ENCODE measurements at regions not wholly inside any gene's neighbourhood (a gene's known extent, or its start where the extent isn't known, plus 50 kb on each side); places are given as distances from the start of the nearest gene placed in this dataset.

DNA sequence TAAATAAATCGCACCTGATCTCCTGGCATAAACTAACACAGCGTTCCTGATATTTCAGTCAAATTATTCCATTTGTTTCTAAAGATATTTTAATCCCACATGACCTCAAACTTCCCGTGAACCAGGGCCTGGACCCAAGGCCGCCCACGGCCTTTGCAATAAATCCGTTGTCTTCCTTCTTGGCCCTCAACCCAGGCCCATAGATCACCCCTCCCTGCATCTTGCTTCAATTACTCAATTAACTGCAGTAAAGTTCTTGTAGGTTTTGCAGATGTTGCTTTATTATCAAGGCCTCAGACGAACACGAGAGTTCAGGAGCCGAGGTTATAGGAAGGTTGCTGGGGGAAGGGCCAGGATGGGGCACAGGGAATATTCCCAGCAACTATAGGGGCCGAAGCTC lies 249.4 kb downstream of the RAB11FIP2 start (continued):
- TF ChIP-seq, protein P1, sequence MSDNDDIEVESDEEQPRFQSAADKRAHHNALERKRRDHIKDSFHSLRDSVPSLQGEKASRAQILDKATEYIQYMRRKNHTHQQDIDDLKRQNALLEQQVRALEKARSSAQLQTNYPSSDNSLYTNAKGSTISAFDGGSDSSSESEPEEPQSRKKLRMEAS (IDR thresholded peaks at IDR 0.05; ENCODE audit: low read depth, low read length): no peak
- TF ChIP-seq EED (IDR thresholded peaks at IDR 0.05; ENCODE audit: low read depth): no peak
- no peak for TF ChIP-seq ZNF274 (IDR thresholded peaks at IDR 0.05; ENCODE audit: insufficient read depth, insufficient read length)
- TF ChIP-seq TAF1 (IDR thresholded peaks at IDR 0.05; ENCODE audit: borderline replicate concordance, low read depth, low read length): no peak
- no peak for TF ChIP-seq ZNF384 (IDR thresholded peaks at IDR 0.05; ENCODE audit: borderline replicate concordance, low read depth, low read length)

GRCh38 chr10:117801691-117802090 lies 245.1 kb downstream of the RAB11FIP2 start:
- no peak for ATAC-seq
- Histone ChIP-seq H3K4me1 (ENCODE audit: control insufficient read depth, insufficient read depth, low read length) (no peaks in the 10 kb centered on the region), H3K27ac (ENCODE audit: control insufficient read depth, insufficient read depth) (no peak overlapping the region), H3K36me3 (ENCODE audit: control insufficient read depth in 2 of 2, insufficient read depth in 2 of 2, low read length in 1 of 2) (no peaks in the 10 kb centered on the region), H3K4me3 (no peak overlapping the region), H4K20me1 (ENCODE audit: control insufficient read depth, insufficient read depth) (no peaks in the 10 kb centered on the region), H3K27me3 (replicated peaks in 1 of 2; ENCODE audit: control insufficient read depth in 2 of 2, insufficient read depth in 2 of 2, low read length in 1 of 2) (no peaks in the 10 kb centered on the region), H3K9me3 (replicated peaks; ENCODE audit: control insufficient read depth, insufficient read depth, low read length) (no peaks in the 10 kb centered on the region), H3K79me2 (ENCODE audit: control insufficient read depth, insufficient read depth, low read length) (no peaks in the 10 kb centered on the region), H3K9ac (ENCODE audit: control insufficient read depth, insufficient read depth, low read length) (no peak overlapping the region), H2AFZ (ENCODE audit: control insufficient read depth, low read depth, low read length) (no peak overlapping the region), H3K4me2 (ENCODE audit: control insufficient read depth, insufficient read depth) (no peak overlapping the region)
- TF ChIP-seq GATAD2B (conservative IDR thresholded peaks at IDR 0.05; ENCODE audit: low read depth): no peak
- TF ChIP-seq WRNIP1 (IDR thresholded peaks at IDR 0.05; ENCODE audit: borderline replicate concordance, low read depth, low read length): no peak
- TF ChIP-seq EED (IDR thresholded peaks at IDR 0.05; ENCODE audit: low read depth): no peak
- TF ChIP-seq ZNF274 (IDR thresholded peaks at IDR 0.05; ENCODE audit: insufficient read depth, insufficient read length): no peak
- TF ChIP-seq HDAC6 (IDR thresholded peaks at IDR 0.05; ENCODE audit: unreplicated experiment): no peak
- TF ChIP-seq CHD4 (IDR thresholded peaks at IDR 0.05): no peak
- intact Hi-C loops (cut with micrococcal nuclease; ENCODE audit: unreplicated experiment): no loop called here
- WGBS (ENCODE audit: insufficient coverage, insufficient replicate concordance, low lambda C conversion rate, missing lambda C conversion rate): 33% methylated on average over 7 of the region's 7 CpGs
- no peak for FAIRE-seq
- BruUV-seq (replicated peaks): no TSS peak
- CTCF ChIA-PET: interaction anchor here (1.0 kb wide), 1 partner anchor 8 kb away, joined by 3 read pairs; no protein-coding TSS in a partner anchor
- no peak for DNase-seq (ENCODE audit: low read depth, low spot score)
- SMC1A ChIA-PET (ENCODE audit: uncharacterized antibody, unreplicated experiment): no interaction called here
- RAD21 ChIA-PET (ENCODE audit: unreplicated experiment): no interaction called here
- in situ Hi-C loops (cut with MboI): no loop called here
- POLR2A ChIA-PET: no interaction called here

Measured in GM12878 (cell line).